ENCODE measurements at regions not wholly inside any gene's neighbourhood (a gene's known extent, or its start where the extent isn't known, plus 50 kb on each side); places are given as distances from the start of the nearest gene placed in this dataset.

GRCh38 chr2:59435635-59436034 lies 1117.8 kb downstream of the BCL11A start:
- TF ChIP-seq GATA3 (IDR thresholded peaks at IDR 0.05; ENCODE audit: low read depth, low read length), result no peak
- no peak for TF ChIP-seq GATA2 (IDR thresholded peaks at IDR 0.05; ENCODE audit: low read depth, low read length)
